GM23338 (cell line): ENCODE measurements at regions not wholly inside any gene's neighbourhood (a gene's known extent, or its start where the extent isn't known, plus 50 kb on each side); places are given as distances from the start of the nearest gene placed in this dataset.

ENCODE experiments used
- CREB1 ChIP-seq: fragments of 250-450 bp; sonication (Bioruptor Pico); IDR thresholded peaks from 2 replicates; pipeline ENCODE4 v1.5.0; 2020; ENCODE audit warnings: low read depth, mild to moderate bottlenecking, moderate library complexity
- CTCF ChIP-seq, 2 experiments: fragments of 200-600 bp in 1 of 2; sonication (generic) in 1 of 2; conservative IDR thresholded peaks; 2 replicates each; pipeline versions ENCODE4 v1.5.1 to v1.6.1; 2016 to 2017; ENCODE audit warnings: antibody characterized with exemption in 2 of 2, low read depth in 2 of 2, mild to moderate bottlenecking in 2 of 2, moderate library complexity in 1 of 2
- EZH2 ChIP-seq: fragments of 200-600 bp; sonication (generic); IDR thresholded peaks from one replicate; pipeline ENCODE4 v1.8.0; 2017; ENCODE audit warnings: antibody characterized with exemption, mild to moderate bottlenecking, low read depth; ENCODE audit not compliant: unreplicated experiment
- EZH2phosphoT487 ChIP-seq: fragments of 200-600 bp; sonication (generic); IDR thresholded peaks from one replicate; pipeline ENCODE4 v1.8.1; 2018; ENCODE audit warnings: antibody characterized with exemption; ENCODE audit not compliant: unreplicated experiment
- REST ChIP-seq: IDR thresholded peaks from one replicate; pipeline ENCODE4 v1.6.1; 2018; ENCODE audit warnings: antibody characterized with exemption; ENCODE audit not compliant: unreplicated experiment
- ZNF114 ChIP-seq: fragments of 250-450 bp; sonication (Bioruptor Pico); IDR thresholded peaks from 2 replicates; pipeline ENCODE4 v1.5.0; 2020; ENCODE audit warnings: mild to moderate bottlenecking, moderate library complexity

- TF ChIP-seq CTCF (conservative IDR thresholded peaks at IDR 0.05; ENCODE audit: low read depth in 2 of 2) (no peak), REST (no peak), EZH2 (no peak), ZNF114 (CRISPR knock-in tag) (no peak), EZH2phosphoT487 (no peak), CREB1 (no peak)
These were observed 247.3 kb upstream of the RPL38 start for GRCh38 chr17:73956169-73956568.
